HEK293 (cell line): ENCODE measurements at regions not wholly inside any gene's neighbourhood (a gene's known extent, or its start where the extent isn't known, plus 50 kb on each side); places are given as distances from the start of the nearest gene placed in this dataset.

ENCODE experiments used
- CTCF ChIA-PET: fragments of 350-600 bp; formaldehyde crosslinking; extraction: SDS; loops from one replicate; lab custom pipeline; 2021; ENCODE audit warnings: antibody characterized with exemption; lab: Yijun Ruan, JAX
- POLR2A ChIA-PET: fragments of 300-600 bp; formaldehyde crosslinking; extraction: SDS; loops from one replicate; lab custom pipeline; 2020; ENCODE audit warnings: antibody characterized with exemption, inconsistent platforms; lab: Yijun Ruan, JAX
- H3K27ac ChIP-seq: fragments of 200-500 bp; sonication (Bioruptor generic); 2 replicates; pipeline ENCODE4 v1.5.1; 2014; ENCODE audit warnings: low read depth, low read length, control low read depth, inconsistent platforms; ENCODE audit errors: extremely low read depth
- H3K36me3 ChIP-seq, 2 experiments: fragments of 200-500 bp in 1 of 2; sonication (Bioruptor generic) in 1 of 2; 1 replicate in 1 of 2; 2 replicates in 1 of 2; pipeline ENCODE4 v1.5.1; 2014 to 2017; ENCODE audit warnings: inconsistent platforms in 2 of 2, low read length in 2 of 2; ENCODE audit not compliant: control insufficient read depth in 2 of 2, insufficient read depth in 1 of 2
- H3K4me1 ChIP-seq: fragments of 200-500 bp; sonication (Bioruptor generic); 2 replicates; pipeline ENCODE4 v1.5.1; 2014; ENCODE audit warnings: mild to moderate bottlenecking, low read length, inconsistent platforms; ENCODE audit not compliant: control insufficient read depth, insufficient read depth
- H3K4me3 ChIP-seq: 2 replicates; pipeline ENCODE4 v1.5.1; 2011; ENCODE audit warnings: low read depth, mild to moderate bottlenecking, control low read depth, low read length, moderate library complexity
- H3K9me3 ChIP-seq: fragments of 200-500 bp; sonication (Bioruptor generic); 2 replicates; pipeline ENCODE4 v1.5.1; 2014; ENCODE audit warnings: low read depth, low read length, inconsistent platforms; ENCODE audit not compliant: control insufficient read depth, insufficient read depth
- GLI2 ChIP-seq: fragments of 450-650 bp; formaldehyde crosslinking; IDR thresholded peaks from 2 replicates; pipeline ENCODE4; 2017; ENCODE audit warnings: missing biosample characterization, missing genetic modification characterization, low read depth, borderline replicate concordance
- KLF1 ChIP-seq: fragments of 450-650 bp; formaldehyde crosslinking; IDR thresholded peaks from 2 replicates; pipeline ENCODE4 v1.5.1; 2016; ENCODE audit warnings: missing biosample characterization, missing genetic modification characterization
- KLF10 ChIP-seq: fragments of 450-650 bp; IDR thresholded peaks from 2 replicates; pipeline ENCODE4 v1.5.1; 2018; ENCODE audit warnings: missing biosample characterization, mild to moderate bottlenecking, missing genetic modification characterization
- KLF16 ChIP-seq: fragments of 450-650 bp; formaldehyde crosslinking; IDR thresholded peaks from 2 replicates; pipeline ENCODE4 v1.5.1; 2017; ENCODE audit warnings: missing biosample characterization, missing genetic modification characterization
- REPIN1 ChIP-seq: fragments of 450-650 bp; formaldehyde crosslinking; IDR thresholded peaks from 2 replicates; pipeline ENCODE4 v1.5.1; 2017; ENCODE audit warnings: missing biosample characterization, missing genetic modification characterization, low read depth
- SP7 ChIP-seq: fragments of 450-650 bp; formaldehyde crosslinking; IDR thresholded peaks from 2 replicates; pipeline ENCODE4 v1.5.1; 2016; ENCODE audit warnings: missing biosample characterization, missing genetic modification characterization
- ZNF133 ChIP-seq: fragments of 450-650 bp; formaldehyde crosslinking; IDR thresholded peaks from 2 replicates; pipeline ENCODE4 v1.5.1; 2016; ENCODE audit warnings: missing biosample characterization, missing genetic modification characterization
- ZNF140 ChIP-seq: fragments of 450-650 bp; formaldehyde crosslinking; IDR thresholded peaks from 2 replicates; pipeline ENCODE4 v1.5.1; 2016; ENCODE audit warnings: missing biosample characterization, missing genetic modification characterization
- ZNF2 ChIP-seq: fragments of 450-650 bp; formaldehyde crosslinking; IDR thresholded peaks from 2 replicates; pipeline ENCODE4 v1.5.1; 2016; ENCODE audit warnings: missing biosample characterization, missing genetic modification characterization
- ZNF239 ChIP-seq: fragments of 450-650 bp; formaldehyde crosslinking; IDR thresholded peaks from 2 replicates; pipeline ENCODE4 v1.5.1; 2016; ENCODE audit warnings: missing biosample characterization, missing genetic modification characterization
- ZNF350 ChIP-seq: fragments of 450-650 bp; formaldehyde crosslinking; IDR thresholded peaks from 2 replicates; pipeline ENCODE4 v1.5.0; 2017; ENCODE audit warnings: missing biosample characterization, mild to moderate bottlenecking, missing genetic modification characterization
- ZNF544 ChIP-seq: fragments of 450-650 bp; formaldehyde crosslinking; IDR thresholded peaks from 2 replicates; pipeline ENCODE4 v1.5.0; 2017; ENCODE audit warnings: missing biosample characterization, missing genetic modification characterization
- ZNF558 ChIP-seq: fragments of 450-650 bp; formaldehyde crosslinking; IDR thresholded peaks from 2 replicates; pipeline ENCODE4 v1.5.1; 2016; ENCODE audit warnings: missing biosample characterization, missing genetic modification characterization
- ZNF660 ChIP-seq: fragments of 450-650 bp; IDR thresholded peaks from 2 replicates; pipeline ENCODE4 v1.5.1; 2018; ENCODE audit warnings: missing biosample characterization, mild to moderate bottlenecking, missing genetic modification characterization
- TF ChIP-seq, protein P1 (sequence below): fragments of 450-650 bp; formaldehyde crosslinking; IDR thresholded peaks from 2 replicates; pipeline ENCODE4 v1.5.1; 2016; ENCODE audit warnings: missing biosample characterization, missing genetic modification characterization
- TF ChIP-seq, protein P2 (sequence below): fragments of 450-650 bp; formaldehyde crosslinking; IDR thresholded peaks from 2 replicates; pipeline ENCODE4 v1.5.1; 2016; ENCODE audit warnings: missing biosample characterization, missing genetic modification characterization, borderline replicate concordance
- TF ChIP-seq, protein P3 (sequence below): fragments of 450-650 bp; formaldehyde crosslinking; IDR thresholded peaks from 2 replicates; pipeline ENCODE4 v1.5.1; 2017; ENCODE audit warnings: missing biosample characterization, missing genetic modification characterization
- TF ChIP-seq, protein P4 (sequence below): fragments of 450-650 bp; formaldehyde crosslinking; IDR thresholded peaks from 2 replicates; pipeline ENCODE4 v1.5.1; 2017; ENCODE audit warnings: missing biosample characterization, missing genetic modification characterization
- TF ChIP-seq, protein P5 (sequence below): fragments of 450-650 bp; formaldehyde crosslinking; IDR thresholded peaks from 2 replicates; pipeline ENCODE4 v1.5.1; 2016; ENCODE audit warnings: missing biosample characterization, missing genetic modification characterization, borderline replicate concordance

DNA sequence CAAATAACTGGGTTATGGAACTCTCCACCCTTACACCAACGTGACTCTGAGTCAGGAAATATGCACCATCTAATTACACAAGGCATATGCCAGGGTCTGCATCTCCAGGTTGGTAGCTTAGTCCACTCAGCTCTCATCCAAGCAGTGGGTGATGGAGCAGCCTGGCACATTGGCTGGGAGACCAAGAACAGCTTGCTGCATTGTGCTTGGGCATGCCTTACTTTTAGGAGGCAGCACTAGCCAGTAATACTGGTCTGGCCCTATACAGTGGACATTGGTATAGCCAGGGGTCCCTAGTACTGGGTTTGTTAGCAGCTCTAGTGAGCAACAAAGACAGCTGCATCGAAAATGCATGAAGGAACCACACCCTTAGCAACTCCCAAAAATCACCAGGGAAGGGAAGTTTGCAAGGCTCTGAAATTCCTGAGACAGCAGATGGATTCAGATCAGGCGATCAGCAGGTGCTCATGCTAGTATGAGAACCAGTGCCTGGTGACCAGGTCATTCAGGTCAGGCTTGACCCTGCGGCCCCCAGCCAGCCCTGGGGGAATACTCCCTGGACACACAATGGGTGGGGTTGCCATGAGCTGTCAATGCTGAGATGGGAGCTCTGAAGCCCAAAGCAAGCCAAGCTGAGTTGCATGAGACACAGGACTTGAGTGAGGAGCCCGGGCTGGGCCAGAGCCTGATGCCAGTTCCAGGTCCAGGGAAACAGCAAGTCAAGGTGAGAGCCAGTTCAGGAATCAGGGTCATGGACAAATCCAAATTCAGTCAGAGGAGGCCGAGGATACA lies 217.9 kb upstream of the ZMIZ1 start:
- no peaks in the 10 kb centered on the region for H3K9me3 ChIP-seq
- no peak overlapping the region for H3K27ac ChIP-seq
- POLR2A ChIA-PET = no interaction called here
- CTCF ChIA-PET = interaction anchor here (0.5 to 0.8 kb wide), 2 partner anchors 23 to 212 kb away, joined by 3 to 4 read pairs; no protein-coding TSS in a partner anchor
- no peaks in the 10 kb centered on the region for H3K36me3 ChIP-seq
- no peak for TF ChIP-seq ZNF140 (tag by site-specific recombination)
- TF ChIP-seq ZNF558 = no peak
- TF ChIP-seq REPIN1 (tag by site-specific recombination) = no peak
- TF ChIP-seq, protein P1, sequence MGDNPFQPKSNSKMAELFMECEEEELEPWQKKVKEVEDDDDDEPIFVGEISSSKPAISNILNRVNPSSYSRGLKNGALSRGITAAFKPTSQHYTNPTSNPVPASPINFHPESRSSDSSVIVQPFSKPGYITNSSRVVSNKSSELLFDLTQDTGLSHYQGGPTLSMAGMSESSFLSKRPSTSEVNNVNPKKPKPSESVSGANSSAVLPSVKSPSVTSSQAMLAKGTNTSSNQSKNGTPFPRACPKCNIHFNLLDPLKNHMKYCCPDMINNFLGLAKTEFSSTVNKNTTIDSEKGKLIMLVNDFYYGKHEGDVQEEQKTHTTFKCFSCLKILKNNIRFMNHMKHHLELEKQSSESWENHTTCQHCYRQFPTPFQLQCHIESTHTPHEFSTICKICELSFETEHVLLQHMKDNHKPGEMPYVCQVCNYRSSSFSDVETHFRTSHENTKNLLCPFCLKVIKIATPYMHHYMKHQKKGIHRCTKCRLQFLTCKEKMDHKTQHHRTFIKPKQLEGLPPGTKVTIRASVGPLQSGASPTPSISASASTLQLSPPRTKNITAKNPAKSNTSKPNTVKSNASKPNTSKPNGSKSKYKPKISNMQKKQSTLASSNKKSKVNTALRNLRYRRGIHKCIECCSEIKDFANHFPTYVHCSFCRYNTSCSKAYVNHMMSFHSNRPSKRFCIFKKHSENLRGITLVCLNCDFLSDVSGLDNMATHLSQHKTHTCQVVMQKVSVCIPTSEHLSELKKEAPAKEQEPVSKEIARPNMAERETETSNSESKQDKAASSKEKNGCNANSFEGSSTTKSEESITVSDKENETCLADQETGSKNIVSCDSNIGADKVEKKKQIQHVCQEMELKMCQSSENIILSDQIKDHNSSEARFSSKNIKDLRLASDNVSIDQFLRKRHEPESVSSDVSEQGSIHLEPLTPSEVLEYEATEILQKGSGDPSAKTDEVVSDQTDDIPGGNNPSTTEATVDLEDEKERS (tag by site-specific recombination) = no peak
- no peak for TF ChIP-seq KLF16 (tag by site-specific recombination)
- TF ChIP-seq KLF10 (tag by site-specific recombination) = no peak
- TF ChIP-seq, protein P2, sequence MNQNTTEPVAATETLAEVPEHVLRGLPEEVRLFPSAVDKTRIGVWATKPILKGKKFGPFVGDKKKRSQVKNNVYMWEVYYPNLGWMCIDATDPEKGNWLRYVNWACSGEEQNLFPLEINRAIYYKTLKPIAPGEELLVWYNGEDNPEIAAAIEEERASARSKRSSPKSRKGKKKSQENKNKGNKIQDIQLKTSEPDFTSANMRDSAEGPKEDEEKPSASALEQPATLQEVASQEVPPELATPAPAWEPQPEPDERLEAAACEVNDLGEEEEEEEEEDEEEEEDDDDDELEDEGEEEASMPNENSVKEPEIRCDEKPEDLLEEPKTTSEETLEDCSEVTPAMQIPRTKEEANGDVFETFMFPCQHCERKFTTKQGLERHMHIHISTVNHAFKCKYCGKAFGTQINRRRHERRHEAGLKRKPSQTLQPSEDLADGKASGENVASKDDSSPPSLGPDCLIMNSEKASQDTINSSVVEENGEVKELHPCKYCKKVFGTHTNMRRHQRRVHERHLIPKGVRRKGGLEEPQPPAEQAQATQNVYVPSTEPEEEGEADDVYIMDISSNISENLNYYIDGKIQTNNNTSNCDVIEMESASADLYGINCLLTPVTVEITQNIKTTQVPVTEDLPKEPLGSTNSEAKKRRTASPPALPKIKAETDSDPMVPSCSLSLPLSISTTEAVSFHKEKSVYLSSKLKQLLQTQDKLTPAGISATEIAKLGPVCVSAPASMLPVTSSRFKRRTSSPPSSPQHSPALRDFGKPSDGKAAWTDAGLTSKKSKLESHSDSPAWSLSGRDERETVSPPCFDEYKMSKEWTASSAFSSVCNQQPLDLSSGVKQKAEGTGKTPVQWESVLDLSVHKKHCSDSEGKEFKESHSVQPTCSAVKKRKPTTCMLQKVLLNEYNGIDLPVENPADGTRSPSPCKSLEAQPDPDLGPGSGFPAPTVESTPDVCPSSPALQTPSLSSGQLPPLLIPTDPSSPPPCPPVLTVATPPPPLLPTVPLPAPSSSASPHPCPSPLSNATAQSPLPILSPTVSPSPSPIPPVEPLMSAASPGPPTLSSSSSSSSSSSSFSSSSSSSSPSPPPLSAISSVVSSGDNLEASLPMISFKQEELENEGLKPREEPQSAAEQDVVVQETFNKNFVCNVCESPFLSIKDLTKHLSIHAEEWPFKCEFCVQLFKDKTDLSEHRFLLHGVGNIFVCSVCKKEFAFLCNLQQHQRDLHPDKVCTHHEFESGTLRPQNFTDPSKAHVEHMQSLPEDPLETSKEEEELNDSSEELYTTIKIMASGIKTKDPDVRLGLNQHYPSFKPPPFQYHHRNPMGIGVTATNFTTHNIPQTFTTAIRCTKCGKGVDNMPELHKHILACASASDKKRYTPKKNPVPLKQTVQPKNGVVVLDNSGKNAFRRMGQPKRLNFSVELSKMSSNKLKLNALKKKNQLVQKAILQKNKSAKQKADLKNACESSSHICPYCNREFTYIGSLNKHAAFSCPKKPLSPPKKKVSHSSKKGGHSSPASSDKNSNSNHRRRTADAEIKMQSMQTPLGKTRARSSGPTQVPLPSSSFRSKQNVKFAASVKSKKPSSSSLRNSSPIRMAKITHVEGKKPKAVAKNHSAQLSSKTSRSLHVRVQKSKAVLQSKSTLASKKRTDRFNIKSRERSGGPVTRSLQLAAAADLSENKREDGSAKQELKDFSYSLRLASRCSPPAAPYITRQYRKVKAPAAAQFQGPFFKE (tag by site-specific recombination) = no peak
- no peak for TF ChIP-seq ZNF133 (tag by site-specific recombination)
- TF ChIP-seq SP7 = no peak
- TF ChIP-seq, protein P3, sequence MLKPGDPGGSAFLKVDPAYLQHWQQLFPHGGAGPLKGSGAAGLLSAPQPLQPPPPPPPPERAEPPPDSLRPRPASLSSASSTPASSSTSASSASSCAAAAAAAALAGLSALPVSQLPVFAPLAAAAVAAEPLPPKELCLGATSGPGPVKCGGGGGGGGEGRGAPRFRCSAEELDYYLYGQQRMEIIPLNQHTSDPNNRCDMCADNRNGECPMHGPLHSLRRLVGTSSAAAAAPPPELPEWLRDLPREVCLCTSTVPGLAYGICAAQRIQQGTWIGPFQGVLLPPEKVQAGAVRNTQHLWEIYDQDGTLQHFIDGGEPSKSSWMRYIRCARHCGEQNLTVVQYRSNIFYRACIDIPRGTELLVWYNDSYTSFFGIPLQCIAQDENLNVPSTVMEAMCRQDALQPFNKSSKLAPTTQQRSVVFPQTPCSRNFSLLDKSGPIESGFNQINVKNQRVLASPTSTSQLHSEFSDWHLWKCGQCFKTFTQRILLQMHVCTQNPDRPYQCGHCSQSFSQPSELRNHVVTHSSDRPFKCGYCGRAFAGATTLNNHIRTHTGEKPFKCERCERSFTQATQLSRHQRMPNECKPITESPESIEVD (tag by site-specific recombination) = no peak
- no peak for TF ChIP-seq ZNF544 (tag by site-specific recombination)
- TF ChIP-seq, protein P4, sequence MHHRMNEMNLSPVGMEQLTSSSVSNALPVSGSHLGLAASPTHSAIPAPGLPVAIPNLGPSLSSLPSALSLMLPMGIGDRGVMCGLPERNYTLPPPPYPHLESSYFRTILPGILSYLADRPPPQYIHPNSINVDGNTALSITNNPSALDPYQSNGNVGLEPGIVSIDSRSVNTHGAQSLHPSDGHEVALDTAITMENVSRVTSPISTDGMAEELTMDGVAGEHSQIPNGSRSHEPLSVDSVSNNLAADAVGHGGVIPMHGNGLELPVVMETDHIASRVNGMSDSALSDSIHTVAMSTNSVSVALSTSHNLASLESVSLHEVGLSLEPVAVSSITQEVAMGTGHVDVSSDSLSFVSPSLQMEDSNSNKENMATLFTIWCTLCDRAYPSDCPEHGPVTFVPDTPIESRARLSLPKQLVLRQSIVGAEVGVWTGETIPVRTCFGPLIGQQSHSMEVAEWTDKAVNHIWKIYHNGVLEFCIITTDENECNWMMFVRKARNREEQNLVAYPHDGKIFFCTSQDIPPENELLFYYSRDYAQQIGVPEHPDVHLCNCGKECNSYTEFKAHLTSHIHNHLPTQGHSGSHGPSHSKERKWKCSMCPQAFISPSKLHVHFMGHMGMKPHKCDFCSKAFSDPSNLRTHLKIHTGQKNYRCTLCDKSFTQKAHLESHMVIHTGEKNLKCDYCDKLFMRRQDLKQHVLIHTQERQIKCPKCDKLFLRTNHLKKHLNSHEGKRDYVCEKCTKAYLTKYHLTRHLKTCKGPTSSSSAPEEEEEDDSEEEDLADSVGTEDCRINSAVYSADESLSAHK = no peak
- TF ChIP-seq ZNF2 (tag by site-specific recombination) = no peak
- no peak for TF ChIP-seq ZNF660 (tag by site-specific recombination)
- TF ChIP-seq, protein P5, sequence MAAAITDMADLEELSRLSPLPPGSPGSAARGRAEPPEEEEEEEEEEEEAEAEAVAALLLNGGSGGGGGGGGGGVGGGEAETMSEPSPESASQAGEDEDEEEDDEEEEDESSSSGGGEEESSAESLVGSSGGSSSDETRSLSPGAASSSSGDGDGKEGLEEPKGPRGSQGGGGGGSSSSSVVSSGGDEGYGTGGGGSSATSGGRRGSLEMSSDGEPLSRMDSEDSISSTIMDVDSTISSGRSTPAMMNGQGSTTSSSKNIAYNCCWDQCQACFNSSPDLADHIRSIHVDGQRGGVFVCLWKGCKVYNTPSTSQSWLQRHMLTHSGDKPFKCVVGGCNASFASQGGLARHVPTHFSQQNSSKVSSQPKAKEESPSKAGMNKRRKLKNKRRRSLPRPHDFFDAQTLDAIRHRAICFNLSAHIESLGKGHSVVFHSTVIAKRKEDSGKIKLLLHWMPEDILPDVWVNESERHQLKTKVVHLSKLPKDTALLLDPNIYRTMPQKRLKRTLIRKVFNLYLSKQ (tag by site-specific recombination) = no peak
- TF ChIP-seq KLF1 = no peak
- no peak for TF ChIP-seq ZNF239 (tag by site-specific recombination)
- no peak for TF ChIP-seq GLI2 (tag by site-specific recombination)
- no peak for TF ChIP-seq ZNF350 (tag by site-specific recombination)
- no peaks in the 10 kb centered on the region for H3K4me1 ChIP-seq
- no peak overlapping the region for H3K4me3 ChIP-seq
